Duodenal mucosa (tissue), 2 donors: ENCODE measurements at regions not wholly inside any gene's neighbourhood (a gene's known extent, or its start where the extent isn't known, plus 50 kb on each side); places are given as distances from the start of the nearest gene placed in this dataset.

ENCODE experiments used
- H3K27ac ChIP-seq: one replicate; pipeline ENCODE4 v1.7.0; 2013; ENCODE audit warnings: low read depth, low read length
- H3K27me3 ChIP-seq, 2 donors: one replicate each; pipeline ENCODE4 v1.7.0; 2013; ENCODE audit warnings: low read length in 2 of 2, control low read depth in 1 of 2; ENCODE audit not compliant: insufficient read depth in 2 of 2, control insufficient read depth in 1 of 2
- H3K36me3 ChIP-seq, 2 donors: one replicate each; pipeline ENCODE4 v1.7.0; 2013; ENCODE audit warnings: low read length in 2 of 2, control low read depth in 1 of 2; ENCODE audit not compliant: insufficient read depth in 2 of 2, control insufficient read depth in 1 of 2
- H3K4me1 ChIP-seq, 2 donors: one replicate each; pipeline ENCODE4 v1.7.0; 2013; ENCODE audit warnings: low read length in 2 of 2, control low read depth in 1 of 2; ENCODE audit not compliant: insufficient read depth in 2 of 2, control insufficient read depth in 1 of 2
- H3K4me3 ChIP-seq, 2 donors: one replicate each; pipeline ENCODE4 v1.7.0; 2013; ENCODE audit warnings: low read length in 2 of 2, low read depth in 1 of 2
- H3K9ac ChIP-seq, 2 donors: one replicate each; pipeline ENCODE4 v1.7.0; 2013; ENCODE audit warnings: low read length in 2 of 2, low read depth in 1 of 2
- H3K9me3 ChIP-seq, 2 donors: one replicate each; pipeline ENCODE4 v1.7.0; 2013; ENCODE audit warnings: low read length in 2 of 2, control low read depth in 1 of 2; ENCODE audit not compliant: control insufficient read depth in 1 of 2

DNA sequence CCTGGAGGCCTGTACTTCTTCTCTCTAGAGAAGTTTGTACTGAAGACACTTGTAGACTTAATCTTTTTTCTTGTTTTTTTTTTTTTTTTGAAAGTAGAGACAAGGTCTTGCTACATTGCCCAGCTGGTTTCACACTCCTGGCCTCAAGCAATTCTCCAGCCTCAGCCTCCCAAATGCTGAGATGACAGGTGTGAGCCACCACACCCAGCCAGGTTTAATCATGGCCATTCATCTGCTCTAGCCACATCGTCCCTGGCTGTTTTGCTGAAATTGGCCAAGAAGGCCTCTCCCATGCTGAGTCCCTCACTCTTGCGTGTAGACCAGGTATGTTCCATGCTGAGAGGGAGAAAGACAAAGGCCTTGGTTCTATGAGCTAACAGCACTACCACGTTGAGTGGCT lies 176.2 kb downstream of the JCAD start:
- Histone ChIP-seq H3K9ac (no peak overlapping the region), H3K4me1 (no peaks in the 10 kb centered on the region), H3K27ac (no peak overlapping the region), H3K36me3 (no peaks in the 10 kb centered on the region), H3K9me3 (no peaks in the 10 kb centered on the region), H3K27me3 (no peaks in the 10 kb centered on the region), H3K4me3 (no peak overlapping the region)

DNA sequence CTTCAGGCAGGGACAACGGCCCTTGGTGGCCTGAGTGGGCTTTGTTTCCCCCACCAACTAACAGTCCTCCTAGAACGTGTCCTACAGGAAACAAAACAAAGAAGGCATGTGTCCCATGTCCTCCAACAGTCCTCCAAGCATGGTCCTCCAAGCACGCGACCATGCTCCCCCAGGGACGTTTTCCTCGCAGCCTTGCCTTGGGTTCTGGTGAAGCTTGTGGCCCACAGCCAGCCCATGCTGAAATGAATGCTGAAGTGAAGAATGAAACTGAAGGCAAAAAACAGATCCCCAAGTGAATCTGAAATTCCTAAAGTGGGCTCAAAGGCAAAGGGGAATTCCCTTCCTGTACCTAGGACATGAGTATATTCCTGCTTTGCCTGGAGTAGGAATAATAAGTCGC lies 176.6 kb downstream of the JCAD start:
- H3K27ac ChIP-seq: no peak overlapping the region
- H3K9me3 ChIP-seq: no peaks in the 10 kb centered on the region
- no peak overlapping the region for H3K4me3 ChIP-seq
- no peak overlapping the region for H3K9ac ChIP-seq
- no peaks in the 10 kb centered on the region for H3K4me1 ChIP-seq
- H3K27me3 ChIP-seq: no peaks in the 10 kb centered on the region
- no peaks in the 10 kb centered on the region for H3K36me3 ChIP-seq

DNA sequence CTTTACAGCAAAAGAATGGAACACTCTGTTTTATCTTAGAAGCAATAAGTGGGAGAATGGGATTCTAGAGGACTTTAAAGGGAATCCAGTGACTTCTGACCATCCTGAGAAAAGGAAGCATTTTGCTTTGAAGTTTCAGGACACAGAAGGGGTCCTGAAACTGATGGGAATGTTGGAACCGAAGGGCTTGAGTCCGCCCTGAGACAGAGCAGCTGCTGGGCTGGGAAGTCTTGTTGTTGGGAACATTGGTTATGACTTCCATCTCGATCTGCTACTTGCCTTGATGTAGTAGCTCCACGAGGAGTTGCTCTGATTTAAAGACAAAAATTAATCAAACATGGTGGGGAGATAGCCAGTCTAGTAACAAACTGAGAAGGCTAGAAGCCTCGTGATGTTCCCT lies 177.6 kb downstream of the JCAD start:
- Histone ChIP-seq H3K36me3 (no peaks in the 10 kb centered on the region), H3K27ac (no peak overlapping the region), H3K27me3 (no peaks in the 10 kb centered on the region), H3K9ac (no peak overlapping the region), H3K9me3 (no peaks in the 10 kb centered on the region), H3K4me1 (no peaks in the 10 kb centered on the region), H3K4me3 (no peak overlapping the region)

DNA sequence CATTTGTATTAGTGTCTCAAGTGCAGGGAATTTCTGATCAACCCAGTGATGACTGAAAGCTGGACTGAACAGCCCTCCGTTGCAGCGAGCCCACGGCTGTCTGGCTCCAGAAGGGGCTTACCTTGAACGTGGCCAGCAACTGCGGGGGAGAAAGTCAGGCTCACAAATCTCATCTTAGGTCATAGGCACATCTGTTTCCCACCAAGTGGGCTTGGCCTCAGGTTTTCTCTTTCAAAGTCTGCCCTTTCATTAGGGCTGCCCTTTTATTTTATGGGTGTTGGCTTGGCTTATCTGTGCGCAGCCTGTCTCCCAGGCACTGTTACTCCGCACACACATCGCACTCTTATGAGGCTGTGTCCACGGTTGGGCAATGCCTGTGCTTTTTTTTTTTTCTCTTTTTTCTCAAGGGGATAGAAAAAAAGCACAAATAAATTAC lies 178.0 kb downstream of the JCAD start:
- no peak overlapping the region for H3K9ac ChIP-seq
- no peak overlapping the region for H3K27ac ChIP-seq
- no peaks in the 10 kb centered on the region for H3K27me3 ChIP-seq
- H3K4me3 ChIP-seq: no peak overlapping the region
- H3K36me3 ChIP-seq: no peaks in the 10 kb centered on the region
- no peaks in the 10 kb centered on the region for H3K9me3 ChIP-seq
- no peaks in the 10 kb centered on the region for H3K4me1 ChIP-seq

DNA sequence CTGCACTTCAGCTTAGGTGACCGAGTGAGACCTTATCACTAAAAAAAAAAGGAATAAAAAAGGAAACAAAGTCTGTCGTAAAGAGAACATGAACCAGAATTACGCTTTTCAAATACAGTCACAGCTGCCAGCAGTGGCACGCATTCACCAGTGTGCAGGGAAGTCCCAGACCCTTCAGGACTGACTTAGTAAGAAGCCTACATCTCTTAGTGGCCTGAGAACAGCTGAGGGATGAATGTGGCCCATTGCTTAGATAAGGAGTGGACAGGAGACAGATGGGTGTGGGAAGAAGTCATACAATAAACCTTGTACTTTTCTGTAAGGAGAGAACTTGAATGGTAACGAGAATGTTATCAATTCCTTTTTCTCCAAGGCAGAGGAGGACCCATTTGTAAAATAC lies 178.5 kb downstream of the JCAD start:
- Histone ChIP-seq H3K9ac (no peak overlapping the region), H3K9me3 (no peaks in the 10 kb centered on the region), H3K36me3 (no peaks in the 10 kb centered on the region), H3K27ac (no peak overlapping the region), H3K4me3 (no peak overlapping the region), H3K27me3 (no peaks in the 10 kb centered on the region), H3K4me1 (no peaks in the 10 kb centered on the region)

DNA sequence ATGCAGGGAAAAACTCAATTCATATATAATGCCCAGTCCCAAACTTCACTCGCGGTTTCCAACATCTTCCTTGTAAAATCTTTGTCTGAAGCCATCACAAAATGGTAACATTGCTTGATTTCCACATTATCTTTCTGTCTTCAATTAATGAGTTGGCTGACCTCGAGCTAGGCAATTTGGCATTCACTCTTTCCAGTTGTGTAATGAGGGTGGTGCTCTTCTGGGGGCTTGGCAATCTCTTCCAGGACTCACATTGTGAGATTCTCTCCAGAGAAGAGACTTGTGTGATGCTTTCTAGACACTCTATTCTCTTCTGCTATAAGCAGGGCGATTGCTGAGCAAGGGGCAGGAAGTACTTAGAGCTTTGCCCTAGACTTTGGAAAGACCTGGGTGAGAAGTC lies 179.5 kb downstream of the JCAD start:
- H3K4me1 ChIP-seq: no peaks in the 10 kb centered on the region
- H3K4me3 ChIP-seq: no peak overlapping the region
- no peaks in the 10 kb centered on the region for H3K9me3 ChIP-seq
- no peaks in the 10 kb centered on the region for H3K27me3 ChIP-seq
- H3K36me3 ChIP-seq: no peaks in the 10 kb centered on the region
- H3K27ac ChIP-seq: no peak overlapping the region
- no peak overlapping the region for H3K9ac ChIP-seq

DNA sequence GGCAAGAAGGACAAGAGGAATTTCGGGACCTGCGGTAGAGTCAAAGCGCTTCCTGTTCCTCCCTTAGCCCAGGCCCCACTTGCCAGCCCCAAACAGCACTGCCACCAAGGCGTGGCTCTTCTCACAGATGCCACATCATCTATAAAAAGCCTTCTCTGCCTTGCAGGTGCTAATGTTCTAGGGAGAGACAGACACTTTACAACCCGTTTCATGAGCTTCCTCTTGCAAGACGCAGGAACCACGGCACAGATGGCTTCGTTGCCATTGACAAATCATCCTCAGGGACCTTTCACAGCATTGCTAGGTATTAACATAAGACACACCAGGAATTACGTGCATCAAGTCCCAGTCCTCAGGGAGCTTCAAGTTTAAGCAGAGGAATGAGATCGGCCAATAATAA lies 180.9 kb downstream of the JCAD start:
- Histone ChIP-seq H3K36me3 (no peaks in the 10 kb centered on the region), H3K9me3 (no peaks in the 10 kb centered on the region), H3K4me1 (no peaks in the 10 kb centered on the region), H3K27ac (no peak overlapping the region), H3K27me3 (no peaks in the 10 kb centered on the region), H3K9ac (no peak overlapping the region), H3K4me3 (no peak overlapping the region)

DNA sequence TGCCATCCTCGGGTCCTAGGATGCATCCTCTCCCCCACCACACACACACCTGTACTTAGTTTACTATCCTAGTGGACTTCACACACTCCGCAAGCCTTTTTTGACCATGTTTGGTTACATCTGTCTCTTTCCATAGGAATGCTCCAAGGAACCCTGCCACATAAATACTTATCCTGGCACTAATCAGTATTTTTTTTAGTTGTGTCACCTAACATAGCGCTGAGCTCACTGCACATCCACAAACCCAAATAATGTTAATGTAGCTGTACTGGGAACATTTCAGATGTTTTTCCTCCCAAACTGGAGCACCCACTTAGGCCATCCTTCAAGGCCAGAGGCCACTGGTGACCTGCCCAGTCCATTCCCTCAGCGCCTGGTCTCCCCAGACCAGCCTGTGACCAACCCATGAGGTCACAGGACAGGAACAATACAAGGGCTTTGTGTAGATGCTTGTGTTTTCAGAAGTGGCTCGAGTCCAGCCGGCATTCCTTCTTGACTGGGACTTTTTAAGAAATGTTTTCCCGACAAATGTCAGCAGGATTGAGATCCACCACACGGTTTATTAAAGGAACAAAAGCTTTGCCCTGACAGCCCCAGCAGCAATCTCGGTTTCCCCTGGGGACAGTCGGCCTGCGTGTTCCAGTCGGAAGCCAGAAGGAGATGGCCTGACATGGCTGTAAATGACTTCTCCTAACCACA lies 181.4 kb downstream of the JCAD start:
- Histone ChIP-seq H3K4me3 (no peak overlapping the region), H3K36me3 (no peaks in the 10 kb centered on the region), H3K9me3 (no peaks in the 10 kb centered on the region), H3K27me3 (no peaks in the 10 kb centered on the region), H3K27ac (no peak overlapping the region), H3K9ac (no peak overlapping the region), H3K4me1 (no peaks in the 10 kb centered on the region)

DNA sequence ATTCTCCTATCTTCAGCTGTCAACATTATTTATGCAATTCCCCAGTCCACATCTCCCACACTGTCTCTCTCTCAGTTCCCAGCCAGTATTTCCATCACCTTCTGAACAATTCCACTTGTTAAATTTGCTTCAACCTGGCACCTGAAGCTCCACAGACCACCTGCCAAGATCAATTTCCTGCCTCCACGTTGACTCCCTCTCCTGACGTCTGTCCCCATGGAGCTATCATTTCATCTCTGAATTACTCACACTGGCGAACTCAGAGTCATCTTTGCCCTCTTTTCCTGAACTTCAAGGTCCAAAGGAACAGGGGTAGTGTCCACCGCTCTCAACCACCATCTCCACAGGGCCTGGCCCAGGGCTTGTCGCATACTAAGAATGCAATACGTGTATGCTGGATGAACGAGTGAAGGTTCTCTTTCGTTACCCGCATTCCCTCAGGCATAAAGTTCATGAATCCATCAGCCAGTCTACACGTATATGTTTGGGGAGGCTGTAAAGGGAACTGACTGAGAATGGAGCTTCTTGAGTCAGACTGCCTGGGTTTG lies 183.3 kb downstream of the JCAD start:
- Histone ChIP-seq H3K27me3 (no peaks in the 10 kb centered on the region), H3K27ac (no peak overlapping the region), H3K4me3 (no peak overlapping the region), H3K4me1 (no peaks in the 10 kb centered on the region), H3K9ac (no peak overlapping the region), H3K36me3 (no peaks in the 10 kb centered on the region), H3K9me3 (no peaks in the 10 kb centered on the region)

DNA sequence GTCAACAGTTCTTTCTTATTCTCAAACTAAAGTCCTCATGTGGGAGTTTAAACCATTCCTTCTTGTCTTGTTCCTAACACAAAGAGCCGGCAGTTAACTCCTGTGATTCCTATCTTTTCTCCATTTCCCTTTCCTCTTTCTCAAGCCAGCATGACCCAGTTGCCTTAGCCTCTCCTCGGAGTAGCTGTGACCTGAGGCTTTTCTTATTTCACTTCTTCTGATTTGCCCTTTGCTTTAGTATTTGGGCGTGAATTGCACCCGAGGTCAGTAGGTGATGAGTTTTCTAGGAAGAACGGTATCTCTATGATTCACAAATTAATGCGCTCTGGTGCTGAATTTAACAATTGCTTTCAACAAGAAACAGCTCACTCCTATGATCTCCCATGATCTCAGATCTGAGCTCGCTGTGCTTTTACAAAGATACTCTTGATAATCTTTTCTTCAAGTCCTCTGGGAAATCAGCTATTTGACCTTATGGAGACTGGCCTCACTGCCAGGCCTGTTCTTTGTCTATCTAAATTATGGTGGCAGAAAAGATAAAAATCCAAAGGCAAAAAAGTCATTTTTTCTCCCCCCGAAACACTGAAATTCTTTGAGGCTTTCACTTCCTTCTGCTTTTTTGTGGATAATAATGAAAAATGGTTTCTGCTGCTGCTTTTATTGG lies 184.6 kb downstream of the JCAD start:
- Histone ChIP-seq H3K27ac (no peak overlapping the region), H3K36me3 (no peaks in the 10 kb centered on the region), H3K4me3 (no peak overlapping the region), H3K4me1 (no peaks in the 10 kb centered on the region), H3K27me3 (no peaks in the 10 kb centered on the region), H3K9ac (no peak overlapping the region), H3K9me3 (no peaks in the 10 kb centered on the region)
